K562 (cell line): ENCODE measurements at regions not wholly inside any gene's neighbourhood (a gene's known extent, or its start where the extent isn't known, plus 50 kb on each side); places are given as distances from the start of the nearest gene placed in this dataset.

Experiments used
- CHD1 ChIP-seq: fragments of 200-600 bp; sonication (generic); IDR thresholded peaks from one replicate; pipeline ENCODE4 v1.6.1; 2012; ENCODE audit warnings: mild to moderate bottlenecking, moderate library complexity, low read length, inconsistent platforms
- CTCF ChIP-seq, 3 experiments: IDR thresholded peaks in 2 of 3; conservative IDR thresholded peaks in 1 of 3; 2 replicates each; pipeline ENCODE4 v1.5.1; 2011 to 2012; ENCODE audit warnings: low read length in 3 of 3, mild to moderate bottlenecking in 3 of 3, control low read depth in 2 of 3, improper control_type of control experiment in 1 of 3, inconsistent platforms in 1 of 3, low read depth in 1 of 3, mixed read lengths in 1 of 3, moderate library complexity in 1 of 3; ENCODE audit not compliant: insufficient read depth in 2 of 3
- E2F4 ChIP-seq: sonication (generic); formaldehyde crosslinking; IDR thresholded peaks from 2 replicates; pipeline ENCODE4 v1.8.0; 2022; ENCODE audit warnings: mild to moderate bottlenecking, low read depth, missing genetic modification reagents
- FOXA1 ChIP-seq: fragments of 450-650 bp; IDR thresholded peaks from 2 replicates; pipeline ENCODE4 v1.6.1; 2016; ENCODE audit warnings: mild to moderate bottlenecking, borderline replicate concordance
- KAT7 ChIP-seq: sonication (generic); formaldehyde crosslinking; IDR thresholded peaks from 2 replicates; pipeline ENCODE4 v1.8.0; 2022; ENCODE audit warnings: missing genetic modification reagents, mild to moderate bottlenecking, borderline replicate concordance
- MAX ChIP-seq: sonication (generic); formaldehyde crosslinking; IDR thresholded peaks from 2 replicates; pipeline ENCODE4 v1.9.0; 2022; ENCODE audit warnings: mild to moderate bottlenecking, missing genetic modification reagents
- MEF2A ChIP-seq: IDR thresholded peaks from 2 replicates; pipeline ENCODE4 v1.6.1; 2011; ENCODE audit warnings: low read depth, mild to moderate bottlenecking, low read length, moderate library complexity; ENCODE audit not compliant: control insufficient read depth
- NFRKB ChIP-seq: fragments of 450-650 bp; IDR thresholded peaks from 2 replicates; pipeline ENCODE4 v1.6.1; 2016; ENCODE audit warnings: low read depth
- POU5F1 ChIP-seq: fragments of 150-350 bp; IDR thresholded peaks from 2 replicates; pipeline ENCODE4 v1.6.1; 2014; ENCODE audit warnings: borderline replicate concordance, low read length, low read depth, mild to moderate bottlenecking; ENCODE audit not compliant: partially characterized antibody
- RBFOX2 ChIP-seq: fragments of 200-400 bp; formaldehyde crosslinking; IDR thresholded peaks from 2 replicates; pipeline ENCODE4 v1.6.1; 2017; ENCODE audit warnings: low read depth, mild to moderate bottlenecking, low read length, moderate library complexity
- RCOR1 ChIP-seq, 2 experiments: IDR thresholded peaks; 2 replicates each; pipeline ENCODE4 v1.6.1; 2012; ENCODE audit warnings: low read depth in 2 of 2, low read length in 2 of 2, borderline replicate concordance in 1 of 2, improper control_type of control experiment in 1 of 2
- YY1 ChIP-seq, 3 experiments: IDR thresholded peaks; 2 replicates each; pipeline ENCODE4 v1.6.1; 2011; ENCODE audit warnings: low read length in 2 of 3, mild to moderate bottlenecking in 2 of 3, moderate library complexity in 2 of 3, borderline replicate concordance in 1 of 3, control low read depth in 1 of 3, low read depth in 1 of 3; ENCODE audit not compliant: insufficient read depth in 3 of 3, insufficient replicate concordance in 2 of 3, control insufficient read depth in 1 of 3, insufficient read length in 1 of 3; ENCODE audit errors: extremely low read depth in 1 of 3
- ZFP91 ChIP-seq: sonication (generic); formaldehyde crosslinking; IDR thresholded peaks from 2 replicates; pipeline ENCODE4 v1.8.0; 2022; ENCODE audit warnings: mild to moderate bottlenecking, missing genetic modification reagents
- ZZZ3 ChIP-seq: fragments of 450-650 bp; IDR thresholded peaks from 2 replicates; pipeline ENCODE4 v1.6.1; 2016; ENCODE audit warnings: antibody characterized with exemption, mild to moderate bottlenecking, moderate library complexity

- TF ChIP-seq KAT7 (CRISPR knock-in tag) (no peak), CHD1 (no peak), YY1 (IDR thresholded peaks at IDR 0.05; ENCODE audit: borderline replicate concordance in 1 of 3, control insufficient read depth in 1 of 3, extremely low read depth in 1 of 3, insufficient read depth in 3 of 3, insufficient read length in 1 of 3, insufficient replicate concordance in 2 of 3, low read depth in 1 of 3, low read length in 2 of 3) (no peak), MAX (no peak), NFRKB (no peak), E2F4 (no peak), FOXA1 (no peak), MEF2A (no peak), CTCF (IDR thresholded peaks at IDR 0.05 in 2 of 3, conservative IDR thresholded peaks at IDR 0.05 in 1 of 3; ENCODE audit: insufficient read depth in 2 of 3, low read depth in 1 of 3, low read length in 3 of 3) (no peak), POU5F1 (no peak), ZZZ3 (no peak), ZFP91 (CRISPR knock-in tag) (no peak), RBFOX2 (no peak), RCOR1 (IDR thresholded peaks at IDR 0.05; ENCODE audit: borderline replicate concordance in 1 of 2, low read depth in 2 of 2, low read length in 2 of 2) (no peak)
These were observed 113.0 kb upstream of the CHD2 start for GRCh38 chr15:92787116-92787515.
